ENCODE measurements at regions not wholly inside any gene's neighbourhood (a gene's known extent, or its start where the extent isn't known, plus 50 kb on each side); places are given as distances from the start of the nearest gene placed in this dataset.

DNA sequence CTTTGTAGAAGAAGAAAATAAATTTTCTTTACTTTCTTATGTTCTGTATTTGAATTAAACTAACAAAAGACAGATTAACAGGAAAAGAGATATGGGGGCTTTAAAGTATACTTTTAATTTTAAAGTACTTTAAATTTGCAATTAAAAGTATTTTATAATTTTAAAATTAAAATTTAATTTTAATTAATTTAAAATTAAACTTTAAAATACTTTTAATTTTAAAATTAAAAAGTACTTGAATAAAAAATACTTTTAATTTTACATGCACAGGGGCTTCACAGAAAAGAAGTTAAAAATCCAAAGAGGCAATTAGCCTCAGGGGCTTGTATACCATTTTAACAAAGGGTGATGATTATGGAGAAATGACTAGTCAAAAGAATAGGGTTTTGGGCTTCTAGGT, 420.5 kb upstream of the TGFBR2 start (continued):
- TF ChIP-seq, protein P1, sequence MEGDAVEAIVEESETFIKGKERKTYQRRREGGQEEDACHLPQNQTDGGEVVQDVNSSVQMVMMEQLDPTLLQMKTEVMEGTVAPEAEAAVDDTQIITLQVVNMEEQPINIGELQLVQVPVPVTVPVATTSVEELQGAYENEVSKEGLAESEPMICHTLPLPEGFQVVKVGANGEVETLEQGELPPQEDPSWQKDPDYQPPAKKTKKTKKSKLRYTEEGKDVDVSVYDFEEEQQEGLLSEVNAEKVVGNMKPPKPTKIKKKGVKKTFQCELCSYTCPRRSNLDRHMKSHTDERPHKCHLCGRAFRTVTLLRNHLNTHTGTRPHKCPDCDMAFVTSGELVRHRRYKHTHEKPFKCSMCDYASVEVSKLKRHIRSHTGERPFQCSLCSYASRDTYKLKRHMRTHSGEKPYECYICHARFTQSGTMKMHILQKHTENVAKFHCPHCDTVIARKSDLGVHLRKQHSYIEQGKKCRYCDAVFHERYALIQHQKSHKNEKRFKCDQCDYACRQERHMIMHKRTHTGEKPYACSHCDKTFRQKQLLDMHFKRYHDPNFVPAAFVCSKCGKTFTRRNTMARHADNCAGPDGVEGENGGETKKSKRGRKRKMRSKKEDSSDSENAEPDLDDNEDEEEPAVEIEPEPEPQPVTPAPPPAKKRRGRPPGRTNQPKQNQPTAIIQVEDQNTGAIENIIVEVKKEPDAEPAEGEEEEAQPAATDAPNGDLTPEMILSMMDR (IDR thresholded peaks at IDR 0.05; ENCODE audit: control extremely low read depth in 1 of 3, insufficient read depth in 1 of 3, low read depth in 1 of 3, low read length in 3 of 3), result no peak
- no peak for TF ChIP-seq KDM1A (IDR thresholded peaks at IDR 0.05; ENCODE audit: borderline replicate concordance, low read length)
- TF ChIP-seq RFX5 (IDR thresholded peaks at IDR 0.05; ENCODE audit: borderline replicate concordance, low read depth, low read length), result no peak
